ENCODE measurements at regions not wholly inside any gene's neighbourhood (a gene's known extent, or its start where the extent isn't known, plus 50 kb on each side); places are given as distances from the start of the nearest gene placed in this dataset.

DNA sequence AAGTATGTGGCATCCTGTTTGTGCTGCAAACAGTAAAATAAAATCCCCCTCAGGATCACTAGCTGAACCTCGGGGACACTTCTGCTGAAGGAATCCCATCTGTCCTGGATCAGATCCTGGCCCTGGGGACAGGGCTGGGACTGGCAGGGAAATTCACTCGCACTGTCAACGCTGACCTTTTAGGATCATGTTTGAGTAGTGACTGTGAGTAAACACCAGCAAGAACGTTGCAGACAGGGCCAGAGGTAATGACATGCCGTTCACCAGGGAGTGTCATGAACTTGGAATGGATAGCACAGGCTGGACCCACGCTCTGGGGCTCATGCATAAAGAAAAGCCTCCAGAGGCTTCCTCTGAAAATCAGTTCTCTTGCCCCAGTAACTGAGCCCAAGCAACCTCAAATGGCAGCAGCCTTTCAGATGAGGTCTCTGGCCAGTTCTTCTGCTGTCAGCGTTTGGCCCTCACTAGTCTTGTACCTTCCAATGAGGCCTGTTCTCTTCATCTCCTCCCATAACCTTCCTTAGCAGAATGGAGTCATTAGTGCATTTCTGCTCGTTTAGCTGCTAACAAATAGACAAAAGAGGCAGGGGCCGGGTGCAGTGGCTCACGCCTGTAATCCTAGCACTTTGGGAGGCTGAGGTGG is 51.0 kb upstream of the BARX2 start:
- no peak for DNase-seq (ENCODE audit: low spot score)

- DNase-seq (ENCODE audit: low spot score): no peak
Measured at GRCh38 chr11:129323896-129324502, 51.6 kb upstream of the BARX2 start.

GRCh38 chr11:129322941-129323340 is 52.7 kb upstream of the BARX2 start:
- no peak for DNase-seq (ENCODE audit: low spot score)

GRCh38 chr11:129321076-129321475 is 54.6 kb upstream of the BARX2 start:
- DNase-seq (ENCODE audit: low spot score): no peak

- no peak for DNase-seq (ENCODE audit: low spot score)
Measured at GRCh38 chr11:129320494-129320893, 55.2 kb upstream of the BARX2 start.

GRCh38 chr11:129319751-129320150 is 55.9 kb upstream of the BARX2 start:
- no peak for DNase-seq (ENCODE audit: low spot score)

DNA sequence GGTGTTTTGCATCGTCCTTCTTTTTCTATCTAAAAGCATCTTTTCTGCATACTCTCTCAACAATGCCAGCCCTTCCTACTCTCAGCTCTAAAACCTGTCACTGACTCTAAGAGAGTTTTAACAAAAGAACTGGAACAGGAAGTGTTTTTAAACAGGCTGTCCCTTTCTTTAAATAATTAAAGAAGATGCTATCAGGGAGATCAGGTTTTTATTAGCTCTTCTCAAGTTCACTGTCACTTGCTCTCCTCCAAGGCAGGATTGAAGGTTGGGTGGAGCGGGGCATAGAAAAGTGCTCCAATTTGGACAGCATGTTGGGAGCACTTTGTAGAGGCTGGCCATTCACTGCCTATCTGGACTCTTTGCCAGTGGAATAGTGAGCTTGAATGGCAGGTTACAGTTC is 56.4 kb upstream of the BARX2 start:
- no peak for DNase-seq (ENCODE audit: low spot score)

- DNase-seq (ENCODE audit: low spot score): peak; percentile 57
Measured at GRCh38 chr11:129317571-129317970, 58.1 kb upstream of the BARX2 start.

GRCh38 chr11:129316781-129317180 is 58.9 kb upstream of the BARX2 start:
- DNase-seq (ENCODE audit: low spot score): no peak

- DNase-seq (ENCODE audit: low spot score): peak; percentile 9
Measured at GRCh38 chr11:129315781-129316579, 59.7 kb upstream of the BARX2 start.

GRCh38 chr11:129314371-129314770 is 61.3 kb upstream of the BARX2 start:
- no peak for DNase-seq (ENCODE audit: low spot score)

GRCh38 chr11:129313541-129314297 is 61.9 kb upstream of the BARX2 start:
- DNase-seq (ENCODE audit: low spot score): no peak

DNA sequence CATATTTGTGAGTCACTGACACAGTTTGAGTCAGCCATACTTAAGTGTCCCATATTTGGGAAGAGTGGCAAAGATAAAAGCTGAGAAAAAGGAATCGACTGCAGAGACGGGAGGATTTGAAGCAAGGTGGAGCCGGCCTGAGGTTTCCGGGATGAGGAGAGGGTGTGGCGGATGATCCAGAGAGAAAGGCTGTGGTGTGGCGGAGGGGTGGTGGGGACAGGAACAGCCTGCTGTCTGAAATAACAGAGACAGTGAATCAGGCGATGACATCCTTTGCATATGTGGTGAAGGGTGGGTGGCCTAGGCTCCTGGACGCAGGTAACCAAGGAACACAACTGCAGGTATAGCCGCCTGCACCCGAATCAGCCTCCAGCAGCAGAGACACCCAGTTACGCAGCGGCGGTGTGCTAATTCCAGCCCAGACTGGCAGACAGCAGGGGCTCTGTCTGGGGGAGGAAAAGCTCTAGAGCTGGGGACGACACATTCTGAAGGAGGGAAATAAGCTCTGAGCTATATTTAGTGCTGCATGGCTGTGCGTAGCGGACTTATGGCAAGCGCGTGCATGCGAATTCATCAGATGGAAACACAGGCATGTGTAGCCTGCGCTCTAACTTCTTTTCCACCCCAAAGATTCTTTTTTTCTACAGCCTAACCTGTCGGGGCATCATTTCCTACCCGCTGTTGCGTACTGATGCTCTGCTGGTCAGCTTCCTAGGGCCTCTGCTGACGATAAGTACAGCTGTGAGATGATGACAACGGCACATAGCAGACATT is 62.7 kb upstream of the BARX2 start:
- no peak for DNase-seq (ENCODE audit: low spot score)

GRCh38 chr11:129308241-129308865 is 67.3 kb upstream of the BARX2 start:
- DNase-seq (ENCODE audit: low spot score): no peak

GRCh38 chr11:129307162-129307561 is 68.5 kb upstream of the BARX2 start:
- DNase-seq (ENCODE audit: low spot score): no peak

GRCh38 chr11:129302386-129303101 is 73.1 kb upstream of the BARX2 start:
- DNase-seq (ENCODE audit: low spot score): peak; percentile 8

GRCh38 chr11:129300099-129300498 is 75.5 kb upstream of the BARX2 start:
- DNase-seq (ENCODE audit: low spot score): no peak

DNA sequence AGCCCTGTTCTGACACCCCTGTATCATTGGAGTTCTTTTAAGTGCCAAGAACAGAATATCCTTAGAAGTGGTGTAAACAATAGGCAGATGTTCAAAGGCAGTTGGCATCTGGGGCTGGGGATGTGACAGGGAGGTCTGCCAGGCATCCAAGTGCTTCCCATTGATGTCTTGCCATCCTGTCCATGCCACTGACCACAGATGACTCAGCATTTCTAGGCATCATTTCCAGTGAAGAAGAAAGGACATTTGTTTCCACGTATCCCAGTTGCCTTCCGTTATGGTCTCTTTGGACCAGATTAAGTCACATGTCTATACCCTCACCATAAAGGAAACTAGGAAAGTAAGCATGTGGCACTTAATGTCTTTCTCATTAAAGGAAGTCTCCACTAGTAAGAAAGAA is 76.7 kb upstream of the BARX2 start:
- peak; percentile 7 for DNase-seq (ENCODE audit: low spot score)

GRCh38 chr11:129295746-129296145 is 79.9 kb upstream of the BARX2 start:
- DNase-seq (ENCODE audit: low spot score): no peak

GRCh38 chr11:129292771-129293170 is 82.9 kb upstream of the BARX2 start:
- DNase-seq (ENCODE audit: low spot score): no peak

- DNase-seq (ENCODE audit: low spot score): no peak
Measured at GRCh38 chr11:129292092-129292491, 83.6 kb upstream of the BARX2 start.

All from kidney tubule cell (primary cell).